IMR-90 (cell line): ENCODE measurements at regions not wholly inside any gene's neighbourhood (a gene's known extent, or its start where the extent isn't known, plus 50 kb on each side); places are given as distances from the start of the nearest gene placed in this dataset.

Experiments used
- CEBPB ChIP-seq: IDR thresholded peaks from 2 replicates; pipeline ENCODE4 v1.6.1; 2012; ENCODE audit warnings: low read depth, low read length, improper control_type of control experiment
- CHD1 ChIP-seq: IDR thresholded peaks from 2 replicates; pipeline ENCODE4 v1.6.1; 2012; ENCODE audit warnings: low read depth, low read length, improper control_type of control experiment
- CTCF ChIP-seq: conservative IDR thresholded peaks from 2 replicates; pipeline ENCODE4 v1.5.1; 2012; ENCODE audit warnings: mild to moderate bottlenecking, low read depth, low read length, improper control_type of control experiment
- FOS ChIP-seq: fragments of 150-350 bp; IDR thresholded peaks from 2 replicates; pipeline ENCODE4 v1.6.1; 2016; ENCODE audit warnings: low read depth, low read length
- MAFK ChIP-seq: IDR thresholded peaks from 2 replicates; pipeline ENCODE4 v1.6.1; 2012; ENCODE audit warnings: low read depth, low read length, improper control_type of control experiment
- MAZ ChIP-seq: IDR thresholded peaks from 2 replicates; pipeline ENCODE4 v1.6.1; 2012; ENCODE audit warnings: low read depth, mild to moderate bottlenecking, low read length, improper control_type of control experiment, moderate library complexity, borderline replicate concordance
- MXI1 ChIP-seq: IDR thresholded peaks from 2 replicates; pipeline ENCODE4 v1.6.1; 2012; ENCODE audit warnings: low read depth, mild to moderate bottlenecking, low read length, moderate library complexity, borderline replicate concordance
- POLR2A ChIP-seq: IDR thresholded peaks from 2 replicates; pipeline ENCODE4 v1.6.1; 2012; ENCODE audit warnings: mild to moderate bottlenecking, low read depth, low read length
- RAD21 ChIP-seq: IDR thresholded peaks from 2 replicates; pipeline ENCODE4 v1.6.1; 2012; ENCODE audit warnings: low read length, improper control_type of control experiment
- RCOR1 ChIP-seq: IDR thresholded peaks from 2 replicates; pipeline ENCODE4 v1.6.1; 2012; ENCODE audit warnings: mild to moderate bottlenecking, low read length, improper control_type of control experiment; ENCODE audit not compliant: insufficient replicate concordance
- USF2 ChIP-seq: fragments of 150-350 bp; IDR thresholded peaks from 2 replicates; pipeline ENCODE4 v1.6.1; 2017; ENCODE audit warnings: mild to moderate bottlenecking, antibody characterized with exemption, low read length, low read depth

GRCh38 chr11:22084056-22084455, 108.8 kb upstream of the ANO5 start:
- TF ChIP-seq CHD1: no peak
- no peak for TF ChIP-seq CTCF
- TF ChIP-seq MAFK: no peak
- TF ChIP-seq RCOR1: no peak
- no peak for TF ChIP-seq RAD21
- TF ChIP-seq POLR2A: no peak
- TF ChIP-seq USF2: no peak
- TF ChIP-seq MXI1: no peak
- no peak for TF ChIP-seq CEBPB
- TF ChIP-seq MAZ: no peak
- TF ChIP-seq FOS: no peak
